GM12874 (cell line): ENCODE measurements at regions not wholly inside any gene's neighbourhood (a gene's known extent, or its start where the extent isn't known, plus 50 kb on each side); places are given as distances from the start of the nearest gene placed in this dataset.

Source experiments
- TF ChIP-seq, protein P1 (sequence below): IDR thresholded peaks from 2 replicates; pipeline ENCODE4 v1.5.1; 2011; ENCODE audit warnings: low read depth, mild to moderate bottlenecking, control low read depth, low read length, moderate library complexity; ENCODE audit not compliant: insufficient read depth

DNA sequence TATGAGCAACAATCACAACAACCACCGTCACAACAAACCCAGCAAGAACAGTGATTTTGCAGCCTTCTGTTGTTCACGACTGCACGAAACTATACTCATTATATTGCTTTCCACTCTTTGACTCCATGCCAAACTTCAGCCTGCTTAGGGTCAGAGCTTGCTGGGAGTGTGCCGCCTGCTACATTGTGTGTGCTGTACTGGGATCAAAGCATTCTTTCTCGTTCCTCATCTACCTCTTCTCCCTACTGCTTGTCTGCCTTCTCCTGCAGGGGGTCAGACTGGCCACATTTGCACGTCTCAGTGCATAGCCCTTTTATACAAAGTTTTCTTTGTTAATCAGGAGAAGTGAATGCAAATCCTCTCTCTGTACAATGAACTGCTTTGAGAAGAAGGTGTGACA lies 401.6 kb upstream of the CITED2 start:
- TF ChIP-seq, protein P1, sequence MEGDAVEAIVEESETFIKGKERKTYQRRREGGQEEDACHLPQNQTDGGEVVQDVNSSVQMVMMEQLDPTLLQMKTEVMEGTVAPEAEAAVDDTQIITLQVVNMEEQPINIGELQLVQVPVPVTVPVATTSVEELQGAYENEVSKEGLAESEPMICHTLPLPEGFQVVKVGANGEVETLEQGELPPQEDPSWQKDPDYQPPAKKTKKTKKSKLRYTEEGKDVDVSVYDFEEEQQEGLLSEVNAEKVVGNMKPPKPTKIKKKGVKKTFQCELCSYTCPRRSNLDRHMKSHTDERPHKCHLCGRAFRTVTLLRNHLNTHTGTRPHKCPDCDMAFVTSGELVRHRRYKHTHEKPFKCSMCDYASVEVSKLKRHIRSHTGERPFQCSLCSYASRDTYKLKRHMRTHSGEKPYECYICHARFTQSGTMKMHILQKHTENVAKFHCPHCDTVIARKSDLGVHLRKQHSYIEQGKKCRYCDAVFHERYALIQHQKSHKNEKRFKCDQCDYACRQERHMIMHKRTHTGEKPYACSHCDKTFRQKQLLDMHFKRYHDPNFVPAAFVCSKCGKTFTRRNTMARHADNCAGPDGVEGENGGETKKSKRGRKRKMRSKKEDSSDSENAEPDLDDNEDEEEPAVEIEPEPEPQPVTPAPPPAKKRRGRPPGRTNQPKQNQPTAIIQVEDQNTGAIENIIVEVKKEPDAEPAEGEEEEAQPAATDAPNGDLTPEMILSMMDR, result no peak

DNA sequence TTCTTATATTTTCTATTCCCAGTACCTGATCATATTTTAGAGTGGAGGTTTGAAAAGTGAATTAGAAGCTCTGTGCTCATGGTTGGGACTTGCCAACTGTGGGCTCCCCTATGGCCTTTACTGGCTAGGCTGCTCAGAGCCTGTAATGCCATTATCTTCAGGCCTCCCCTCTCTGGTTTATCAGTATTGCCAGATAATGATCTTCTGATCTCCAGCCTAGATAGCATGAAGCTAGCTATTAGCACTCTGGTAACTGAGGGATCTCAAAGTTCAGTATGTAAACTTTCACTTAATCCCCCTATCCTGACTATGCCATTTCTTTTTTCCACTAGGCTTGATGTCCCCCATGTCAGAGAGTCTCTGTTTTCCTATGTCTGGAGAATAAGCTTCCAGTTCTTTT lies 393.7 kb upstream of the CITED2 start:
- TF ChIP-seq, protein P1, result no peak

DNA sequence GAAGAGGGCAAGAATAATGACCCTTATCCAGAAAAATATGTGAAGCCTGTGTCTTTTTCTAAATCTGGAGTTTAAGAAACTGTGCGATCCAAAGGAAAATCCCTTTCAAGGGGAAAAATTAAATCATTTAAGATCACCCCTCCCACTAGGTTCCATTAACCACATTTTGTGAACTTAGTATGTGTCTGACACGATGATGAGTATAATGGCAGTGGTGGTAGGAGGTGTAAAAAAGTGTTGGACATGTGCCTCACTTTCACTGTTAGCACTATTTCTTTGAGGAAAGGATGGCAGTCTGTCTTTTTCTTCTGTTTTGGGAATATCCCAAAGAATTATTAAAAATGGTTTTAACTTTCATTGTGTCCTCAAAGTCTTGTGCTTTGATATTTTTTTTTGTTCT lies 392.3 kb upstream of the CITED2 start:
- TF ChIP-seq, protein P1, result no peak

DNA sequence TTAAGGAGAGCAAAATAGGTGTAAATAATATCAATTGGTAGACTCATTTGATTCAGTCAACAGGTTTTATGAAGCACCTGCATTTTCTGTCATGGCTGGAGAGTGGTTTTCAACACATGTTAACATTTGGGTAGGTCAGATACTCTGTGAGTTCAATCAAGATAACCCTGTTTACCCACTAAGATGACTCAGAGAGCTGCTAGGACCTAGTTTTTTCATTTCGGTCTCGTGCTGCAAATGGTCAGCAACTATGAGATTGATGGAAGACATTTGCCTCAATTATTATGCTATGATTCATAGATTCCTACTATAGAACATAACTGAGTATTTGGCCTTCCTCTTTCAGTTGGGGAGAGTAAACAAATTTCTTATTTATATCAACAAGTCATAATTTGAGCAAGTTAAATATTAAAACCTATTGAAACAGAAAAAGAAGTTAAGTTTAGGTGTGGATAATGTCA lies 391.4 kb upstream of the CITED2 start:
- TF ChIP-seq, protein P1, result no peak

DNA sequence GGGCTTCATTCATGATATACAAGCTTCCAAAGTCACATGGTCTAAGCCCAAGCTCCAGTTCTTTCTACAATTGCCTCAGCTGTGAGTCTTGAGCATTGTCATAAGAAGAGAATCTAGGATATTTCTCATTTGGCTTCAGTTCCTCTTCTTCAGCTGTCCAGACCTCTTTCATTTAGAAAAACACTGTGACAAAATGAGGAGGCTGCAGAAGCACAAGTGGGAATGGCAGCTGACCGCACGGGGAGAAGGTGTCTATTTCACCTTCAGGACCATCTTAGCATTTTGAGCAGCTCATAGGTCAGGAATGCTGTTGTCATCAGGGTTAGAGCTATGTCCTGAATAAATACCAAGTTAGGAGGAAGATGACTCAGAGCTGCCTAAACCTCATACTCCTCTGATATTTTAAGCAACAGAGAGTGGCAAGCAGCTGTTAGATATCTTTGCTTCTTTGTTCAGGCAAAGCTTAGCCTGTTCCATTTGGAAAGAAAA lies 390.1 kb upstream of the CITED2 start:
- TF ChIP-seq, protein P1, result no peak

DNA sequence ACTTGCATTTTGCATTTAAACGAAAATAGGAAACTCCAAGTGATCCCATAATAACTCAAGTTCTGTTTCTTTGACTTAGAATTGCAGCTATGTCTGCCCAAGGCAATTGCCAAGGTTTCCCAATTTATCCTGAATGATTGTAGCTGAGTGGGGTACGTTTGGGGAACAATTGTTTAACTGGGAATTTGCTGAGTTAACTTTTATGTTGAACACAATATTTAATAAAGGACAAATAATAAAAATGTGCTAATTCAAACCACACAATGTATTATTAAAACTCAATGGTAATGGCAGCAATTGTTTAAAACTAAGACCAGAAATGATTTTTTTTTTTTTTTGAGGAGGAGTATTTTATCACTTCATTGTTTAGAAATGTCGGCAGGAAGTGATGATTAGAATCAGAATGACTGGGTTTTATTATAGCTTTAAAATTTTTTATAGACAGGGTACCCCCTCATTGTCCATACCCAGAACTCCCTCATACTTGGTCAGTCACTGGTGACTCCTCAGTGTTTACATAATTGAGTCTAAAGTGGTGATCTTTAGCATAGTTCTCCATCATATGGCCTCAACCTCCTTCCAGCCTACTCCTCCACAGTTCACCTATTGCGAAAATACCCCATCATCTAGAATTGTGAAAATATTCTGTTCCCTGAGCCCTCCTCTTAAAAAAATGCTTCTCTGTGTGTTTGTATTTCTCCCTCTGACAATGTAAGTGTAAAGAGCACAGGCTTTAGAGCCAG lies 389.2 kb upstream of the CITED2 start:
- TF ChIP-seq, protein P1, result no peak

DNA sequence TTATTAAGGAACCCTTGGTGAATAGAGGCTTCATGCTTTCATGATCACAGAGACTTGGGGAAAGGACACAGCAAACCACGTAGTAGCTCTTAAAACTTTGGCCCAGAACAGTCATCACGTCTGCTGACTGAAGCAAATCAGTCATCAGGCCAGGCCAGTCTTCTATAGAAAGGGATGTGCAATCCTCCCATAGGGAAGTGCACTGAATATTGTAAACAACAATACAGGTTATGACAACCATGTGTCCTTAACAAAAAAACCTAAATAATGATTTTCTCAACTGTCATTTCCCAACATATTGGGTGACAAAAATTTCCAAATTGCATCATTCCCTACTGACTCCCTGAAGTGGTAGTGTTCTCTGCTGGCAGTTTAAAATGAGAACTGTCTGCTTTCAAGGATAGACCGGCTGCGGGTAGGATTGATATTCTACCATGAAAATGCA lies 388.2 kb upstream of the CITED2 start:
- TF ChIP-seq, protein P1, result no peak
